ENCODE measurements at regions not wholly inside any gene's neighbourhood (a gene's known extent, or its start where the extent isn't known, plus 50 kb on each side); places are given as distances from the start of the nearest gene placed in this dataset.
"Not testable (repeated sequence)": the region's sequence is repeated elsewhere in the genome, so short reads cannot be mapped to it uniquely, and the experiment has no call there.

DNA sequence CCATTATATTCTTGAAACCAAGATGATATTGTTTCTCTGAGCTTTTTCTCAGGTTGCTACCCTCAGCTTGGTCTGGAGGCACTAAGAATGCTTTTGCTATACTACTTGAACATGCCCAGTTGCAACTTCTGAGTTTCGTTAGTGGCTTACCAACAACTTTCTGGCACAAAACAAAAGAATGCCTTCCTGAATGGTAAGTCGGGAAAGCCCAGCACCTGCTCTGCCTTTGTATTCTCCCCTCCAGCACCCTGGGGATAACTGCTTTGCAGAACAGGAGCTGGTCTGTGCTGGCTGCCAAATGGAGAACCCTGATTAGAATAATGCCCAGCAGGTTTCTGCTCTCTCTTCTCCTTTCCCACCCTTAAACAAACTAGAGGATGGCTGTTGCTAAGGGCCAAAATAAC, 149.3 kb downstream of the TGFB2 start:
- DNase-seq, result no peak

DNA sequence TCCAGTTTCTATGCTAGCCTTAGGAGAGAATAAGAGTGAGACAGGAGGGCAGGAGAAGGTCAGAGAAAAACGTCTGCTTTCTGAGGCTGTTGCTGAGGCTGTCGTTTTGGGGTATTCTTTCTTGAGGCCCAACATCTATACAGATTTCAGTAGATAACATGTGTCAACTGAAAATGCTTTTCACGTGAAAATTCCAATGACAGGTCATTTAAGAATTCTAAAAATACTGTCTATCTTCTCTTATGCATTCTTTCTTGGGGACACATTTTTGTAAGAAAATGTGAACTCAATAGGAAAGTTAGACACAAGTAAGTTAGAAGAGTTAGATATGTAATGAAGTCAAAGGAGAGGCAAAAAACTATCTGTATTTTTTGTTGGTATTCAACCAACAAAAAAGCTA, 150.8 kb downstream of the TGFB2 start:
- no peak for DNase-seq

DNA sequence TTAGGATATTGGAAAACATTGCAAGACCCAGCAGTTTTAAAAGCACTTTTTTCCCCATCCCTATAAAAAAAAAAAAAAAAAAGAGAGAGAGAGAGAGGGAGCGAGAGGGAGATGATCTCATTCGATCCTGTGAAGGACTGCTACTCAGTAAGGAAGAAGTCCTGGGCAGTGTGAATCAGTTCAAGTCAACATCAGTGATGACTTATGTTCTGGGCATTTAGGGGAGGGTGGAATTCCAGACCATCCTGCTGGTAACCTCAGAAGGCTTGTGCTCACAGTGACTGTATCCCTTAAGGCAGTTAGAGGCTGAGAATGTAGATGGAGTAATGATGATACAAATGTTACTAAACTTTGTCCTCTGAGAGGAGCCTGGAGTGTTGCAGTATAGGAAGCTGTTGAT, 151.4 kb downstream of the TGFB2 start:
- DNase-seq, result no peak

DNA sequence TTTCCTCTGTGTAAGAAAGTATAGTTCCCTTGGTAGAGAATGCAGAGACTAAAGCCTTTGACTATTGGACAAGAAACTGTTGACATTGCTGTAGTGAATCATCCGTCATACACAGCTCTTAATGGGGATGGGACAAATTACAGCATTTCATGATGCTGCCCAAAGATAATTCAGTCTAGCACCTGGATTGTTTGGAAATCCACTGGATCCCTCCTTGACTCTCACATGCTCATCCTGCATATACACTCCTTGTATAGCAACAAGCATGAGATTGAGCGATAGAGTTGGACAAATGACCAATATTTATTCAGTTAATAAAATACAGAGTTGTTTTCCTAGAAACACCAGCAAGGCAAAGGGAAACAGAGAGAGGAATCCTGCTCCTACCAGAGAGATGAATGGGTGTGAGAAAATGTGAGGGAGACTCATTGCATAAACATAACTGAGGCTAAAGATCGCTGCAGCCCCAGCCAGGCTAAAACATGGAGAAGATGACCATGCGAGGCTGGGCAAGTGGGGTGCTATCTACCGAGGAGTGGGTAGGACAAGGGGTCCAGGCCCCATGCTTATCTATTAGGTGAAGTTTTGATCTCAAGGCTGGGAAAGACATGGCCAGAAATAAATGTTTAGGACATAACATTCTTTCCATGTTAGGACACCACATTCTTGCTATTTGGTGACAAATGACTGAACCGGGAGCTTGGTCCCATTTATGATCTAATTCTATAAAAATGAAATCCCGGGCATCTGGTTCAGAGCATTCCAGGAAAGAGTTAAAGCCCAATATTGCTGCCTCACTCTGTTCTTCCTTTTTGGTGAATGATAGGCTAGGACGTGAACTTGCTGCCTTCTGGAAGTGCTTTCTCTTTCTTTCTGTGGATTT, 153.2 kb downstream of the TGFB2 start:
- no peak for DNase-seq

DNA sequence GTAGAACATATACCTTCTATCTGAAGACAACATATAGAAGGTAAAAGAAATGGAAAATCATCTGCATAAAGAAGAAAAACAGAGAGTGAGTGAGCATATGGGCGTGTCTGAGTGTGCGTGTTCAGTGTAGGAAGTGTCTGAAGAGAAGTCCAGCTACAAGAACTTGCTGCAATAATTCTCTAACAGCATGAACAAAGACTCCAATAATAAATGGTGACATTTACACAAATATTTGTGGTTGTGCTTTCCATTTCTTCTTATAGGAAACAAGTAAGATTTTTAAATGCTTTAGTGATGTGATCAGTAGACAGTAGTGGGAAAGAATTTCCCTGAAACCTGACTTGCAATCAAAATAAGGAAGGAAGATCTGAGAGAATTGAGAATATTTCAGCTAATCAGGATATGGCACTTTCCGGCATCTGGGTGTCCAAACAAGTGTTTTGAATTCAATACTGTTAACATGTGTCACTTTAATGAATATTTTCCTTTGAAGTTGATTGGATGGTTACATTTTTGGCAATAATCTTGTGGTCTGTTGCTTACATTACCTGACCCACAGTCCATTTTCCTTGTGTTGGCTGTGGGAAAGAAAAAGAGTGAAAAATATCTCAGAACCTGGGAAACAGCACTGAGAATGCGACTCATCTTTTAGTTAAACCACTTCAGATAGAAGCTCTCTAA, 154.0 kb downstream of the TGFB2 start:
- no peak for DNase-seq

DNA sequence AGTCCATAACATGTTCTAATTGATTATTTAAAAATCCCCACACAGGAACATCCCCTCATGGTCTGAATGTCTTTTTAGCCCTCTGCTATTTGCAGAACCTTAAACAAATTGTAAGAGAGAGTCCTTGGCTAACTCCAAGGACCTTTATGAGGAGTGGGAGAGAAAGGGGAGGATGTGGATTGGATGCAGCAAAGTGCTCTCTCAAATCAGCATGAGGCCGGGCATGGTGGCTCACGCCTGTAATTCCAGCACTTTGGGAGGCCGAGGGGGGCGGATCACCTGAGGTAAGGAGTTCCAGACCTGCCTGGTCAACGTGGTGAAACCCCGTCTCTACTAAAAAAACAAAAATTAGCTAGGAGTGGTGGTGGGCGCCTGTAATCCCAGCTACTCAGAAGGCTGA, 154.8 kb downstream of the TGFB2 start:
- DNase-seq, result no peak

DNA sequence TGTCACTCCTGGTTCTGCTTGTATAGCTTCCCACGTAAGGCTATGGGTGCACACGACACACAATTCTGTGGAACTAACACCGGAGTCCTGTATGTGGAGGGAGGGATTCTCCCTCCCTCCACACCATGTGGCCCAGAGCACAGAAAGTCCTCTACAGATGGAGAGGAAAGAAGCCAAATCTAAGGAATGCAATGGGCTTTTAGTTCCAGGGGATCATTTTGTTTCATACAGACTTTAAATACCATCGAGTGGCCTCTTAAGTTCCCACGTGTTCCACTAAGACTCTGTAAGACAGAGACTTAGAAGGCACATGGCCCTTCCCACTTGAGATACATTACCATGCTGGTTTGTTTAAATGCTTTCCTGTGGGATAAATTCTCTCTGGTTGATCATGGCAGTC, 156.0 kb downstream of the TGFB2 start:
- no peak for DNase-seq

DNA sequence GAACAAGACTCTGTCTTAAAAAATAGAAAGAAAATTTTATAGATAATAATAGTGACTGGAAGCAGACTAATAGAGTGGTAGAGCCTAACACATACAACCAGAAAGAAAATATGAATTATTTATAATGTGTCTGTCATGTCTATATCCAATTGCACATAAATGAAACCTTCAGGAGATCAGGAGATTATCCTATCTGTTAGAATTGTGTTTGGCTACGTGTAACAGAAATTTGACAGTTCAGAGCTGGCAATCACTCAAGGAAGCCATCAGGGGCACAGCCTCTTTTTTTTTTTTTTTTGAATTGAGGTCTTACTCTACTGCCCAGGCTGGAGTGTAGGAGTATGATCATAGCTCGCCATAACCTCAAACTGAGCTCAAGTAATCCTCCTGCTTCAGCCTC, 157.2 kb downstream of the TGFB2 start:
- DNase-seq, result no peak

DNA sequence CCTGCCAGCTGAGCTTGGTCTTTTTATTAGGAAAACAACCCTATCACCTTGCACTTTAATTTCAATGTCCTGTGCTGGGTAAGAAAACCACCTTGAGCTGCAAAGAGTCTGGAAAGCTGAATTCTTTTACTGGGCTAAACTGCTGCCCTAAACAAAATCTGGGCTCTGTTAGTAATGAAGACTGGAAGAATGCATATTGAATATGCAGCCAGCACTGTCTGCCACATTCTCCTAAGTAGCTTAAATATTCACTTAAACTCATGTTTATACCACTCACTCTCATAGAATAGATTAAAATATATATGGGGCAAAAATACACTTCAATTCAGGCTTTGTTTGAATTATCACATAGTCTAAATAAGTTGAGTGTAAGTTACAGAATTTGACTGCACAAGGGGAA, 158.0 kb downstream of the TGFB2 start:
- no peak for DNase-seq

DNA sequence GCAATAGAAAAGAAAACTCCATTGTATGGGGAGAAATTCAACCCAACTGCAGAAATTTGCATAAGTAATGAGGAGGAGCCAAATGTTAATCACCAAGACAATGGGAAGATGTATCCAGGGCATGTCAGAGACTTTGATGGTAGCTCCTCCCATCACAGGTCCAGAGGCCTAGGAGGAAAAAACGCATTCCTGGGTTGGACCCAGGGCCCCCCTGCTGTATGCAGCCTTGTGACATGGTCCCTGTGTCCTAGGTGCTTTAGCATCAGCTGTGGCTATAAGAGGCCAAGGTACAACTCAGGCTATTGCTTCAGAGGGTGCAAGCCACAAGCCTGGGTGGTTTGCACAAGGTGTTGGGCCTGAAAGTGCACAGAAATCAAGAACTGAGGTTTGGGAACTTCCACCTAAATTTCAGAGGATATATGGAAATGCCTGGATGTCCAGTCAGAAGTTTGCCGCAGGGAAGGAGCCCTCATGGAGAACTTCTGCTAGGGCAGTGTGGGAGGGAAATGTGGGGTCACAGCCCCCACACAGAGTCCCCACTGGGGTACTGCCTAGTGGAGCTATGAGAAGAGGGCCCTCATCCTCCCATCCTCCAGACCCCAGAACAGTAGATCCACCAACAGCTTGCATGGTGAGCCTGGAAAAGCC, 162.3 kb downstream of the TGFB2 start:
- DNase-seq, result no peak

DNA sequence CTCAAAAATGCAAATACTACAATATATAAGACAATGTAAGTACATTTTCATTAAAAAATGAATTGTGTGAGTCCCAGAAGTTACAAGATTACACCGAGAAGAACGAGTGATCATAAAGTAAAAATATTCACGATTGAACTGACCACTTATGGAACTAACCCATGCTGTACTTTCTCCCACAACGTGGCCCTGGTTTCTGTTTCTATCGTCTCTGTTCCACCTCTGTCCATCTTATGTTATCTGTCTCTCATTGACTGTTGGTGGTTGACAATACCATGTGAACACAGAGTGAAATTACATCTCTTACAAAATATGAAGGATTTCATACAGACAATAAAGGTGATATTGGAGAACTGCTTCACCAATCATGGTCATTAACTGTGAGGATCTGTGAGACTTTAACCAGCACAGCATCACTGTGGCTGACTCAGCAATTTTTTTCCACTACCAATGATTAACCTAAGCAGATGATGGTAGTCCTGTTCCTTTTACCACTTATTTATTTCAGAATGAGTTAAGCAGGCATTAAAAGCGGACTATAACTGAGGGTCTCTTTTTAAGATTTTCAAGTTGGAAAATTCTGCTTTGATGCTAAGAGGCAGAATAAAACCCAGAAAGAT, 165.1 kb downstream of the TGFB2 start:
- DNase-seq, result no peak

DNA sequence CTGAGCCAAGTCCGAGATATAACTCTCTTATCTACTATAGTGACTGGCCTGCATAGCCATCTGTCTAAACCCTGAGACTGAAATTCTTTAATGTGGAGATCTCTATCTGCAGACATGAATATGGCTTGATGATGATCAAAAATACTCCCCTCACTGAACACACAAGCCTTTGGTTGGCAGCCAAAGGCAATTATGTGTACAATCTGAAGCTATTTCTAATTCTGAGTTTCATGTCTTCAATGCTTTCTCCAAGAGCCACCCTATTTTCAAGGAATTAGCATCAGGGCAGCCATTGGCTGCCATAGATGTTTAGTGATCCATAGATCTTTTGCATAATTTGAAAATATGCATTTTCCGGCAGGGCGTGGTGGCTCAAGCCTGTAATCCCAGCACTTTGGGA, 168.2 kb downstream of the TGFB2 start:
- DNase-seq, result no peak

DNA sequence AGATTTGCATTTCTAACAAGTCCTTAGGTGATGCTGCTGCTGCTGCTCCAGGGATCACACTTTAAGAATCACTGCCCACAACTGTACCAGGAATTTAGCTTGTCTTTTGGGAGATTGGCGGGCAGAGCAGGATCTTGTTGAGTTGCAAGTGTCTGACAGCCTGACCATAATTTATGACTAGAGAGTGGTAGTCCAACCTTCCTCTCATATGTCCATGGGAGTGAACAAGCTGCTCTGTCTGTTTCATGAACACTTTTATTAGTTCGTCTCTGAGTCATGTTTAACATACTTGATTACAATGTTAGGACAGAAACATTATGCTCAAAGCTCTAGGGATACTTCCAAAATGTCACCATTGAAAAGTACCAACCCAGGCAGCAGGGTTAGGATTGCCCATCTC, 169.6 kb downstream of the TGFB2 start:
- DNase-seq, result no peak

DNA sequence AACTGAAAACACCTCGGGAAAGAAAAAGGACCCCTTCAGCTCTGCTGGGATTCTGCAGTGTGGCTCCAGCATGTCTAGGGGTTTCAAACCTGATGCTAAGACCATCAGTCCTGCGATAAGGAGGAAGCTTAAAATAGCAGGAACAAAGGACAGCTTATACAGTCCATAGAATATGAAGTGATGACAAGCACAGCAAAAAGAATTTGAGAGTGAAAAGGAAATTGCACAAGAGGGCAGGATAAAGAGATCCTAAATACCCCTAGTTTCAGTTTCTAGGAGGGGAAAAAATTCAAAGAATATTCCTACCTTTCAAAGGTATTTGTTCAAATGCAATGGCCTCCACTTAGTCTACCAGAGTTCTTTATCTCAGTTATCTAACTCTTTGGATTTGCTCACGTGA, 171.4 kb downstream of the TGFB2 start:
- DNase-seq, result no peak

DNA sequence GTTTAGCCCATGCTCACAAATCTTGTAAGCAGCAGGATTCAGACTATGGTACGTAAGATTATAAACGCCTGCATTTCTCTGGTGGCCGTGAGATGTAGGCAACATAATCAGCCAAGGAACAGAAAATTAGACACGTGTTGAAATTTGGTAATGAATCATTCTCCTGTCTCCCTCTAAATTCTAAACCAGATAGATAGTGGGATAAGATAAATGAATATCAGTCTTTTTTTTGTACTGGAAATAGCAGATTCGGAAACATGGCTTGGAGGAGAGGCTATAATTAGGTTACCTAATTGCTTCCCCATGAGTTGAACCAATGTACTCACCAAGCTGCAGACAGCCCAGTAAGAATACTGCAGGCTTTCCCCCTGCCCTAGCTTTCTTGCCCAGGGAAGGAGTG, 172.3 kb downstream of the TGFB2 start:
- DNase-seq, result no peak

DNA sequence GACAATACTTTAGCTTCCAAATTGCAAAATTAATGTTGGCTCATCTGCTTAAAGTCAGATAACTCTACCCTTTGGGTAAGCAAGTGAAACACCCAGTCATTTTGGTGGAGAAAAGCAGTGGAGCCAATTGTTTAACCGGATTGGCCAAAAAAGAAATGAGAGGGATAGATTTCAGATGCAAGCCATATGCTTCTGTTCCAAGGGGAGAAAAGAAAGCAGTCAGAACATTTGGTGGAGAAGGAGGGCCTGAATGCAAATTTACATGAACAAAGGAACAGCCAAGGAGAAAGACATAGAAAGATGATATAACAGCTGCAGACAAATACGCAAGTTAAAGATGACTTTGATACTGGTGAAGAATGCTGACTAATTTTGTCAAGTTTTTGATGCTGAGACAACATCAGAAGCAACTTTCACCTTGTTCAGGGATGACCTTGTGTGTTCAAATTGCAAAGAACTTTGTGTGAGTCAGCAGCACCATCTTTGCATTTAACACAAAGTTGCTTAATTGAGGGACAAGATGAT, 173.1 kb downstream of the TGFB2 start:
- no peak for DNase-seq

DNA sequence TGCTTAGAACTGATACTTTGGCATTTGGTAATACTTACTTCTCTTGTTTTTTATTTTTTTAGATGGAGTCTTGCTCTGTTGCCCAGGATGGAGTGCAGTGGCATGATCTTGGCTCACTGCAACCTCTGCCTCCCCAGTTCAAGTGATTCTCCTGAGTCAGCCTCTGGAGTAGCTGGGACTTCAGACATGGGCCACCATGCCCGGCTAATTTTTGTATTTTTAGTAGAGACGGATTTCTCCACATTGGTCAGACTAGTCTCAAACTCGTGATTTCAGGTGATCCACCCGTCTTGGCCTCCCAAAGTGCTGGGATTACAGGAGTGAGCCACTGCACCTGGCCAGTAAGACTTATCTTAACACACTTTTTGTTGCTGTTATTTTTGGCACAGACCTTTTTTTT, 175.5 kb downstream of the TGFB2 start:
- DNase-seq, result not testable (repeated sequence)

DNA sequence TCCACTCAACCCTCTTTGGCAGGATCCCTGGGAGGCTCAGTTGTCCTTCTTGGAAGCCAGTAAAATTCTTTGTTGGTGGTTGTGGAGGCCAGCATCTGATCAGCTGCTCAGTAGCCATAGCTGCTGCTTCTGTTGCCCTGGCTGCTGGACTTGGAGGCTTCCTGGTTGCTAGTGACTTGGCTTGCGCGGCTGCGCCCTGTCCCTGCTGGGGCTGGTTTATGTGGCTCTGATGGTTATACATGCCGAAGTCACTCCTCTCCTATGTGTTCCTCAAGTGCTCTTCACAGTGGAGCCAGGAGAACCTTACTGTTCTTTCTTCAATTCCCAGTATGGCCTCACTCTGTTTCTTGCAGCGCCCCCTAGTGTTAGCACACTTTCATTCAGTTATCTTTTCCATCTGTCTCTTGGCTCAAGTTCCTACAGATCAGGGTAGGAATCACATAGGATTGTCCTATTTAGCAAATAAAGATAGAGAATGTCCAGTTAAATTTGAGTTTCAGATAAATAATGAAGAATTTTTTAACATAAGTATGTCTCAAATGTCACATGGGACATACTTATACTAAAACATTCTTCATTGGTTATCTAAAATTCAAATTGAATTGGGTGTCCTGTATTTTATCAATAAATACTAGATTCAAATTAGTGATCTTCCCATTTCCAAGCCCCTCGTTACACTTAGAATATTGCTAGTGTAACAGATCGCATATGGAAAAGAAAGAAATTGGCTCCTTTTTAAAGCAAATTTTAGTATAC, 176.5 kb downstream of the TGFB2 start:
- DNase-seq, result peak; percentile 15

DNA sequence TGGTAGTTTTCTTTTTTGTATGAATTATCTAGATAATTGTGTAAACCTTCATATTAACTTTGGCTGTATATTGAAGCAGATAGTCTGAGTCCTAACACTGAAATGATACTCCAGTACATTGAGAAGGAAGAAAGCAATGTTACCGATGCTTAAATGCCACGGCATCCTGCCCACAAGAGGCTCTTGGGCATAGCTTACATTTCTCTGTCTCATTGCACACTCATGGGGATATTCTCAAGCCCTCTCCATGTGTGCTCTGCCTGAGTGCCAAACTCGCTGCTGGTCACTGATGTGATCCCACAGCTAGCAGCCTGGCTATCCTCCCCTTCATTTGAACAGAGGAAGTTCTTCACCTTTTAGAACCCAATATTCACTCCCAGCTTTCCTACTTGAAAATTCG, 179.4 kb downstream of the TGFB2 start:
- no peak for DNase-seq

DNA sequence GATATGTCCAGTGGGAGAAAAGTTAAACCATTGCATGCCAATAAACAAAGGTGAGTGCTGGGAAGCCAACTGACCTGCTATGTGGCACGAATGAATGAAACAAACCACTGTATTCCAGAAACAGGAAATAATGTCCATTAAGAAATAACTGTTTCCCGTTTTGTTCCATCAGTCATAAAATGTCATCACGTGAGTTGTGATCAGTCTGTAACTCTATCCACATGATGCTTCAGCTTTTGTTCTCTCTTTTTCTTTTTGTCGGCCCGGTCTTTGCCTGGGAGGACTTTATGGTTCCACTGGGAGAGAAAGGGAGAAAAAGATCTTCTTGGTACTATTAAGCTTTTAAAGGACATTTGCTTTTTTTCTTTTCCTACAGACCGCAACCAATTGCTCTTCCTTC, 179.9 kb downstream of the TGFB2 start:
- no peak for DNase-seq

DNA sequence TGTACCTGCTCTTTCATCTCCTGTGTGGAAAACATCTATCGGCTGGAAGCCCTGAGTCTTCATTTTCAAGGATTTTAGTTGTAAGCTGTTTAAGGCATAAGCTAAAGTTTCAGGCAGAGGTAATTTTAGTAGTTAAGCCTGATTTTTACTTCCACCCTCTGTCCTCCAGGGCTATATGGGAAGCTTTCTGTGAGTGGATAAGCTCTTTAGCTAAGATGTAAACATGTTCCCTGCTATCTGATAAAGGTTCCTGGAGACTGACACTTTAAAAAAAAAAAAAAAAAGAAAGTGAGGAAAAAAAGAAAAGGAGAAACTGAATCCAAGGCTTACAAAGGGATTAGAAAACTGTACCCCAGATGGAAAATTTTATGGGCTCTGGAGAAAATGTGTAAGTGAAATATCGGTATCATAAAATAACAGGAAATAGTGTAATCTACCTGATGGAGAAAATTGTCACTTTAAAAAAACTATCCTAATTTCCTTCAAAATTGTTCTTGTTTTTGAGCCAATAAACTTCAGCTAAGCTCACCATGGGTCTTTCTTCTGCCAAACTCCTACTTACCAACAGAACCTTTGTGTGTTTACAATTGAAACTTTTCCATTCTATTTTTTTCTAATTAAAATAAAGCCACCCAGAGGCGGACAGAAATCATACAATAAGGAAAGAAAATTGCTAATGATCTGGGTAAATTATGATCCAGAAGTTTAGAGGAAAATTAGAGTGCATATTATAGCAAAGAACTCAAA, 180.5 kb downstream of the TGFB2 start:
- DNase-seq, result no peak

DNA sequence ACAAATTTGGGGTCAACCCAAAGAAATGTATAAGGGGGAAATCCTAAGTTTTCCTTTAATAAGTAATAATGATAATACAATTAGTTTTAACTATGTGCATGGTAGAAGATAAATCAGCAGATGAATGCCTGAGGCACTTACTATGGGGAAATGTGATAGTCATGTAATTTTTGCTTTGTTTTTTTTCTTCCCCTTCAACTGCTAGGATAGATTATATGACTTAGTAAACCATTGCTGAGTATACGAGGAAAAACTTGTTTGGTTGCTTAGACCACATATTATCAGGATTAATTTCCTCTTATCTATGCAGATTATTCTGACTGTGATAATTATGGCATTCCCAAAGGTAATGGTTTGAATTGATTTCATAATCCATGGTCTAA, 181.1 kb downstream of the TGFB2 start:
- DNase-seq, result no peak
